ENCODE measurements at regions not wholly inside any gene's neighbourhood (a gene's known extent, or its start where the extent isn't known, plus 50 kb on each side); places are given as distances from the start of the nearest gene placed in this dataset.

DNA sequence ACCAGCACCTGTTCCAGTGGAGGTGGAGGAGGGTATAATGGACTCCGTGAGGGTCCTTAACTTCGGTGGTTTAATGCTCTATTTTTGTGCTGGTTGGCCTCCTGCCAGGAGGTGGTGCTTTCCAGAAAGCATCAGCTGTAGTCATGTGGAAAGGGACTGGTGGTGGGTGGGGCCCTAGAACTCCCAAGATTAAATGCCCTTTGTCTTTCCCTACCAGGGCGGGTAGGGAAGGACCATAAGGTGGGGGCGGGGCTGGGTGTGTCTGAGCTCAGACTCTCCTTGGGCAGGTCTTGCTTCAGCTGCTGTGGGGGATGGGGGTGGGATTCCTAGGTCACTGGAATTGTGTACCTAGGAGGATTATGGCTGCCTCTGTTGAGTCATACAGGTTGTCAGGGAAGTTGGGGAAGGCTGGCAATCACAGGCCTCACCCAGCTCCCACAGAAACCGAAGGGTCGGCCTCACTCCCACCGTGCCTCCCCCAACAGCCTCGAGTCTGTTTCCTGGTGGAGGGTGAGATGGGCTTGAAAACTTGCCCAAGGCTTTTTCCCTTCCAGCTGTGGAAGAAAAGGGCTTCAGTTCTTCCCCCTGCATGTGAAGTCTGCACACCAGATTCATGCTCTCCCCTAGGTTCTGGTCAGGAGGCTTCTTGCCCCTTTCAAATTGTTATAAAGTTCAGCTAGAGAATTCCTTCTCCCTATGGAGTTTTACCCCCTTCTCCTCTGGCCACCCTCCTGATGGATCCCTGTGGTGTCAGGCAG is 60.3 kb upstream of the CLDN10 start:
- no peak overlapping the region for H3K27ac ChIP-seq
- TF ChIP-seq, protein P1, sequence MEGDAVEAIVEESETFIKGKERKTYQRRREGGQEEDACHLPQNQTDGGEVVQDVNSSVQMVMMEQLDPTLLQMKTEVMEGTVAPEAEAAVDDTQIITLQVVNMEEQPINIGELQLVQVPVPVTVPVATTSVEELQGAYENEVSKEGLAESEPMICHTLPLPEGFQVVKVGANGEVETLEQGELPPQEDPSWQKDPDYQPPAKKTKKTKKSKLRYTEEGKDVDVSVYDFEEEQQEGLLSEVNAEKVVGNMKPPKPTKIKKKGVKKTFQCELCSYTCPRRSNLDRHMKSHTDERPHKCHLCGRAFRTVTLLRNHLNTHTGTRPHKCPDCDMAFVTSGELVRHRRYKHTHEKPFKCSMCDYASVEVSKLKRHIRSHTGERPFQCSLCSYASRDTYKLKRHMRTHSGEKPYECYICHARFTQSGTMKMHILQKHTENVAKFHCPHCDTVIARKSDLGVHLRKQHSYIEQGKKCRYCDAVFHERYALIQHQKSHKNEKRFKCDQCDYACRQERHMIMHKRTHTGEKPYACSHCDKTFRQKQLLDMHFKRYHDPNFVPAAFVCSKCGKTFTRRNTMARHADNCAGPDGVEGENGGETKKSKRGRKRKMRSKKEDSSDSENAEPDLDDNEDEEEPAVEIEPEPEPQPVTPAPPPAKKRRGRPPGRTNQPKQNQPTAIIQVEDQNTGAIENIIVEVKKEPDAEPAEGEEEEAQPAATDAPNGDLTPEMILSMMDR (IDR thresholded peaks at IDR 0.05): no peak
- DNase-seq (ENCODE audit: low spot score): no peak
- no peak overlapping the region for H3K4me3 ChIP-seq

DNA sequence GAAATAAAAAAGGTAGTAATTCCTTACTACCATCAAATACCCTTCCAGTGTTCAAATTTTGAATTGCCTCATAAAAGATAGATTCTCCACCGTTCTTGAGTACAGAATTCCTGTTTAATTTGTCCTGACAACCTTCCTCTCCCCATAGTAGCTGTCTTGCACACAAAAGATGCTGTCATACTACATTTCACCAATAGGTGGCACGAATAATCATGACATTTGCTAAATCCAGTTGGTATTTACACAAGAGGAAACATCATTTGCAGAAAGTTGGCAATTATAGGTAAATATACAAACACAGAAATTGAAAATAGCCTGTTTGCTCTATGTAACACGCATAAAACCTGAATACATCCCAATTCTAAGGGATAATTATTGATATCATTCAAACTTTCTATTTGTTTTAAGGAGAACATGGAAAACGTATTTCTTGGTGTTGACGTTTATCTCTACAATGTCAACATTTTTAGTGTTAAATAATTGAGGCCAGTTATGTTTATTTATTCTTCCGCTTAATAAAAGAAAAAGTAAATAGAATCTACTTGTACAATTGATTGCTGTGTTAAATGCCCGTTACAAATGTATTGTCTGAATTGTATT is 58.3 kb upstream of the CLDN10 start:
- H3K27ac ChIP-seq: no peak overlapping the region
- no peak for DNase-seq (ENCODE audit: low spot score)
- H3K4me3 ChIP-seq: no peak overlapping the region
- TF ChIP-seq, protein P1 (IDR thresholded peaks at IDR 0.05): no peak

DNA sequence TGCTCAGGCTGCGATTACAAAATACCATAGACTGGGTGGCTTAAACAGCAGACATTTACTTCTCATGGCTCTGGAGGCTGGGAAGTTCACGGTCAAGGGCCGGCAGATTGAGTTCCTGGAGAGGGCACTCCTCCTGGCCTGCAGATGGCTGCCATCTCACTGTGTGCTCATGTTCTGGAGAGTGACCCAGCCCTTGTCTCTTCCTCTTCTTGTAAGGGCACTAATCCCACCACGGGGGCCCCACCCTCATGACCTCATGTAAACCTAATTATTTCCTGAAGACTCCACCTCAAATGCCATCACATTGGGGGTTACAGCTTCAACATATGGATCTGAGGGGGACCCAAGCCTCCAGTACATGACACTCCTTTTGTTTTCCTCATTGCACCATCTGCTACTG is 56.0 kb upstream of the CLDN10 start:
- H3K4me3 ChIP-seq: no peak overlapping the region
- no peak overlapping the region for H3K27ac ChIP-seq
- DNase-seq (ENCODE audit: low spot score): no peak
- TF ChIP-seq, protein P1 (IDR thresholded peaks at IDR 0.05): no peak

DNA sequence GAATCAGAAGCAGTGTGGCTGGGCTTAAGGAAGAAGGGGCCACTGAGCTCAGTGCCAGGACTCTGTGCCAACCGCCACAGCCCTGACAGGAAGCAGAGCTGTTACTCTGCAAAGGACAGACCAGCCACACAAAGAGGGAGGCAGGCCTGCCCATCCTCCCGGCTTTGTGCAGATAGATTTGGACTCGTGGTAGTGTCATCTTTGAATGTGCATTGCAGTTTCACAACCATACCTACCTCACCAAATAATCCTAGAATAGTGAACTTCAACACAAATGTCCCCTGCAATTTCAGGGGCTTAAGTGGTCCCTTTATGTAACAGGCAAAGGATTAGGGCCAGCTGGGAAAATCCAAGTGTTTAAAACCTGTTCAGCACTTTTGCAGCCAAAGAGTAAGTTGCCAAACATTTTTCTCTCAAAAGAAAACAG is 55.1 kb upstream of the CLDN10 start:
- Histone ChIP-seq H3K4me3 (no peak overlapping the region), H3K27ac (no peak overlapping the region)
- TF ChIP-seq, protein P1 (IDR thresholded peaks at IDR 0.05): no peak
- DNase-seq (ENCODE audit: low spot score): no peak

DNA sequence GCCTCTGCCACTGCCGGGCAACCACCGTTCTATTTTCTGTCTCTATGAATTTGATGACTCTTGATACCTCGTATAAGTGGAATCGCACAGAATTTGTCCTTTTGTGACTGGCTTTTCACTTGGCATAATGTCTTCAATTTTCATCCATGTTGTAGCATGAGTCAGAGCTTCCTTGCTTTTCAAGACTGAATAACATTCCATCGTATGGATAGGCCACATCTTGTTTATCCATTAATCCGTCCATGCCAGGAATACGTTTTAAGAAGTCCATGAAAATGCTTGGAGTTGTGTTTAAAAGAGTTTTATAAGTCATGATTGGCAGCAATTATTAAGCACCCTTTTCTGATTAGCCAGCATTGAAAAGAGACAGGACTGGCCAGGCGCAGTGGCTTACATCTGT is 53.6 kb upstream of the CLDN10 start:
- Histone ChIP-seq H3K27ac (no peak overlapping the region), H3K4me3 (no peak overlapping the region)
- TF ChIP-seq, protein P1 (IDR thresholded peaks at IDR 0.05): no peak
- no peak for DNase-seq (ENCODE audit: low spot score)

DNA sequence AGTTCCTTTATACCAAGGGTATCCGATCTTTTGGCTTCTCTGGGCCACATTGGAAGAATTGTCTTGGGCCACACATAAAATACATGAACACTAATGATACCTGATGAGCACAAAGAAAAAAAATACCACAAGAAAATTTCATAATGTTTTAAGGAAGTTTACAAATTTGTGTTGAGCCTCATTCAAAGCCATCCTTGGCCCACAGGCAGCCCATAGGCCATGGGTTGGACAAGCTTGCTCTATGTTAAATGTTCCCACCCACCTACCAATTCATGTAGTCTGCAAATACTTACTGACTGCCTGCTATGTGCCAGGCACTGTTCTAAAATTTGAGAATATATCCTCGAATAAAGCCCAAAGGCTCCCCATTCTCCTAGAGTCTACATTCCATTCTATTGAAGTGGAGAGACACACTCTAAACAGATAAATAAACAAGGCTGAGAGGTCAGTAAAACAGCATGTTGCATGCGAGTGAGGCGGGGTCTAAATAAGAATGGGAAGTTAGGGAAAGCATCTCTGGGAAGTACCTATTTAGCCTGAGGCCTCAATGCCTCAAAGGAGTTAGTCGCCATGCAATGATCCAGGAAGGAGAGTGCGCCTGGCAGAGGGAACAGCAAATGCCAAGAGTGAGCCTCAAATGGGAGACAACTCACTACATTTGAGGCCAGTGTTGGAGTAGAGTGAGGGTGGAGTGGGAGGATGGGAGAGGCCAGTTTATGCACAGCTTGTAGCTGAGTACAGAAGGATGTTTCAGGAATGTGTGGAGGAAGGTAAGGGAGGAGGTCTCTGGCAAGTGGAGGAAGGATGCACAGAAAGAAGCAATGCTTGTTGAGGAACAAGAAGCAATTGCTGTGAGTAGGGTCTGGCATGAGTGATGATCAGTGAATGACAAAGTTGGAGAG is 52.5 kb upstream of the CLDN10 start:
- Histone ChIP-seq H3K4me3 (no peak overlapping the region), H3K27ac (no peak overlapping the region)
- DNase-seq (ENCODE audit: low spot score): no peak
- TF ChIP-seq, protein P1 (IDR thresholded peaks at IDR 0.05): no peak

Measured in coronary artery (tissue), 2 donors.